ENCODE measurements at regions not wholly inside any gene's neighbourhood (a gene's known extent, or its start where the extent isn't known, plus 50 kb on each side); places are given as distances from the start of the nearest gene placed in this dataset.

GRCh38 chr3:190728574-190729246 lies 133.8 kb downstream of the GMNC start:
- DNase-seq (ENCODE audit: low read depth in 2 of 2) = peak; percentile 14 to 57
- H3K4me1 ChIP-seq (ENCODE audit: control insufficient read depth, extremely low read depth, insufficient read depth, low read length) = no peaks in the 10 kb centered on the region

GRCh38 chr3:190722181-190722905 lies 140.2 kb downstream of the GMNC start:
- Histone ChIP-seq H3K9me3 (ENCODE audit: control insufficient read depth, insufficient read depth, low read depth, low read length) (no peaks in the 10 kb centered on the region), H3K27ac (ENCODE audit: insufficient read depth, low read length) (no peak overlapping the region), H3K4me2 (ENCODE audit: extremely low read depth, insufficient read depth, low read length) (no peak overlapping the region), H3K27me3 (ENCODE audit: control insufficient read depth, insufficient read depth, low read length) (no peaks in the 10 kb centered on the region), H3K9ac (ENCODE audit: insufficient read depth, low read length) (no peak overlapping the region), H3K36me3 (ENCODE audit: control insufficient read depth, insufficient read depth, low read length) (no peaks in the 10 kb centered on the region), H3K4me1 (ENCODE audit: control insufficient read depth, extremely low read depth, insufficient read depth, low read length) (peaks cover 3% of the 10 kb centered on the region), H4K20me1 (ENCODE audit: control insufficient read depth, extremely low read depth, insufficient read depth, low read length) (no peaks in the 10 kb centered on the region), H3K79me2 (ENCODE audit: control insufficient read depth, insufficient read depth, low read length) (no peaks in the 10 kb centered on the region), H2AFZ (ENCODE audit: low read length) (no peak overlapping the region), H3K4me3 (replicated peaks in 1 of 4; ENCODE audit: control extremely low read depth in 1 of 4, insufficient read depth in 1 of 4, low read depth in 3 of 4, low read length in 4 of 4) (no peak overlapping the region)
- DNase-seq (ENCODE audit: low read depth in 2 of 2) = peak; percentile 24 to 29
- no peak for TF ChIP-seq EZH2 (IDR thresholded peaks at IDR 0.05; ENCODE audit: low read length, missing control alignments)
- TF ChIP-seq CTCF (conservative IDR thresholded peaks at IDR 0.05 in 1 of 2, IDR thresholded peaks at IDR 0.05 in 1 of 2; ENCODE audit: low read depth in 1 of 2, low read length in 2 of 2) = no peak

More at GRCh38 chr3:190728574-190729246, 133.8 kb downstream of the GMNC start:
- Histone ChIP-seq H4K20me1 (ENCODE audit: control insufficient read depth, extremely low read depth, insufficient read depth, low read length) (no peaks in the 10 kb centered on the region), H3K4me2 (ENCODE audit: extremely low read depth, insufficient read depth, low read length) (no peak overlapping the region), H3K9ac (ENCODE audit: insufficient read depth, low read length) (no peak overlapping the region), H3K36me3 (ENCODE audit: control insufficient read depth, insufficient read depth, low read length) (no peaks in the 10 kb centered on the region), H2AFZ (ENCODE audit: low read length) (no peak overlapping the region), H3K27ac (ENCODE audit: insufficient read depth, low read length) (no peak overlapping the region), H3K27me3 (ENCODE audit: control insufficient read depth, insufficient read depth, low read length) (no peaks in the 10 kb centered on the region), H3K79me2 (ENCODE audit: control insufficient read depth, insufficient read depth, low read length) (no peaks in the 10 kb centered on the region), H3K9me3 (ENCODE audit: control insufficient read depth, insufficient read depth, low read depth, low read length) (no peaks in the 10 kb centered on the region), H3K4me3 (replicated peaks in 1 of 4; ENCODE audit: control extremely low read depth in 1 of 4, insufficient read depth in 1 of 4, low read depth in 3 of 4, low read length in 4 of 4) (no peak overlapping the region)
- TF ChIP-seq EZH2 (IDR thresholded peaks at IDR 0.05; ENCODE audit: low read length, missing control alignments) (no peak), CTCF (conservative IDR thresholded peaks at IDR 0.05 in 1 of 2, IDR thresholded peaks at IDR 0.05 in 1 of 2; ENCODE audit: low read depth in 1 of 2, low read length in 2 of 2) (no peak)

GRCh38 chr3:190721330-190721729 lies 141.2 kb downstream of the GMNC start:
- no peaks in the 10 kb centered on the region for H3K9me3 ChIP-seq (ENCODE audit: control insufficient read depth, insufficient read depth, low read depth, low read length)
- H3K9ac ChIP-seq (ENCODE audit: insufficient read depth, low read length) = no peak overlapping the region
- no peak overlapping the region for H3K4me3 ChIP-seq (replicated peaks in 1 of 4; ENCODE audit: control extremely low read depth in 1 of 4, insufficient read depth in 1 of 4, low read depth in 3 of 4, low read length in 4 of 4)
- no peak overlapping the region for H2AFZ ChIP-seq (ENCODE audit: low read length)
- TF ChIP-seq EZH2 (IDR thresholded peaks at IDR 0.05; ENCODE audit: low read length, missing control alignments) (no peak), CTCF (conservative IDR thresholded peaks at IDR 0.05 in 1 of 2, IDR thresholded peaks at IDR 0.05 in 1 of 2; ENCODE audit: low read depth in 1 of 2, low read length in 2 of 2) (no peak)
- H3K4me1 ChIP-seq (ENCODE audit: control insufficient read depth, extremely low read depth, insufficient read depth, low read length) = peaks cover 3% of the 10 kb centered on the region
- H3K27ac ChIP-seq (ENCODE audit: insufficient read depth, low read length) = no peak overlapping the region
- peak in 1 of 2 donors; percentile 7 for DNase-seq (ENCODE audit: low read depth in 2 of 2)
- H3K36me3 ChIP-seq (ENCODE audit: control insufficient read depth, insufficient read depth, low read length) = no peaks in the 10 kb centered on the region
- H4K20me1 ChIP-seq (ENCODE audit: control insufficient read depth, extremely low read depth, insufficient read depth, low read length) = no peaks in the 10 kb centered on the region
- H3K4me2 ChIP-seq (ENCODE audit: extremely low read depth, insufficient read depth, low read length) = no peak overlapping the region
- H3K27me3 ChIP-seq (ENCODE audit: control insufficient read depth, insufficient read depth, low read length) = no peaks in the 10 kb centered on the region
- no peaks in the 10 kb centered on the region for H3K79me2 ChIP-seq (ENCODE audit: control insufficient read depth, insufficient read depth, low read length)

Measured in fibroblast of lung (primary cell).